HEK293 (cell line): ENCODE measurements at regions not wholly inside any gene's neighbourhood (a gene's known extent, or its start where the extent isn't known, plus 50 kb on each side); places are given as distances from the start of the nearest gene placed in this dataset.
A peak's percentile ranks its signal among the peaks of the same experiment; 100 is the strongest.

Experiments
- EGR2 ChIP-seq: fragments of 450-650 bp; formaldehyde crosslinking; IDR thresholded peaks from 2 replicates; pipeline ENCODE4 v1.5.1; 2016; ENCODE audit warnings: low read depth, missing biosample characterization, missing genetic modification characterization
- GLI2 ChIP-seq: fragments of 450-650 bp; formaldehyde crosslinking; IDR thresholded peaks from 2 replicates; pipeline ENCODE4; 2017; ENCODE audit warnings: missing biosample characterization, missing genetic modification characterization, low read depth, borderline replicate concordance
- GLIS2 ChIP-seq: fragments of 450-650 bp; formaldehyde crosslinking; IDR thresholded peaks from 2 replicates; pipeline ENCODE4 v1.5.1; 2016; ENCODE audit warnings: missing biosample characterization, missing genetic modification characterization
- HOXA7 ChIP-seq: sonication (generic); formaldehyde crosslinking; IDR thresholded peaks from 2 replicates; pipeline ENCODE4 v1.8.1; 2022; ENCODE audit warnings: missing genetic modification reagents, borderline replicate concordance
- HOXC10 ChIP-seq: sonication (generic); formaldehyde crosslinking; IDR thresholded peaks from 2 replicates; pipeline ENCODE4 v1.8.1; 2023; ENCODE audit warnings: mild to moderate bottlenecking, missing genetic modification reagents
- MYNN ChIP-seq: fragments of 450-650 bp; formaldehyde crosslinking; IDR thresholded peaks from 2 replicates; pipeline ENCODE4 v1.5.1; 2016; ENCODE audit warnings: missing biosample characterization, missing genetic modification characterization, borderline replicate concordance
- REST ChIP-seq: fragments of 450-650 bp; formaldehyde crosslinking; IDR thresholded peaks from 2 replicates; pipeline ENCODE4 v1.5.1; 2016; ENCODE audit warnings: missing biosample characterization, missing genetic modification characterization
- SETDB1 ChIP-seq: IDR thresholded peaks from one replicate; pipeline ENCODE4 v1.6.1; 2017; ENCODE audit warnings: mild to moderate bottlenecking, low read length, moderate library complexity, mixed read lengths; ENCODE audit not compliant: insufficient read length
- SP3 ChIP-seq: fragments of 450-650 bp; formaldehyde crosslinking; IDR thresholded peaks from 2 replicates; pipeline ENCODE4 v1.5.1; 2016; ENCODE audit warnings: missing biosample characterization, missing genetic modification characterization
- TRIM28 ChIP-seq: IDR thresholded peaks from 2 replicates; pipeline ENCODE4 v1.6.1; 2011; ENCODE audit warnings: low read length, control low read depth, borderline replicate concordance
- YY2 ChIP-seq: fragments of 450-650 bp; formaldehyde crosslinking; IDR thresholded peaks from 2 replicates; pipeline ENCODE4 v1.5.1; 2016; ENCODE audit warnings: missing biosample characterization, missing genetic modification characterization
- ZFHX2 ChIP-seq: fragments of 450-650 bp; formaldehyde crosslinking; conservative IDR thresholded peaks from 2 replicates; pipeline ENCODE4 v1.5.1; 2016; ENCODE audit warnings: missing biosample characterization, missing genetic modification characterization
- ZNF133 ChIP-seq: fragments of 450-650 bp; formaldehyde crosslinking; IDR thresholded peaks from 2 replicates; pipeline ENCODE4 v1.5.1; 2016; ENCODE audit warnings: missing biosample characterization, missing genetic modification characterization
- ZNF138 ChIP-seq: fragments of 450-650 bp; formaldehyde crosslinking; IDR thresholded peaks from 2 replicates; pipeline ENCODE4 v1.5.1; 2016; ENCODE audit warnings: missing biosample characterization, missing genetic modification characterization, borderline replicate concordance
- ZNF18 ChIP-seq: fragments of 450-650 bp; formaldehyde crosslinking; IDR thresholded peaks from 2 replicates; pipeline ENCODE4 v1.5.1; 2016; ENCODE audit warnings: missing biosample characterization, missing genetic modification characterization
- ZNF211 ChIP-seq: fragments of 450-650 bp; formaldehyde crosslinking; IDR thresholded peaks from 2 replicates; pipeline ENCODE4 v1.5.1; 2016; ENCODE audit warnings: low read depth, missing biosample characterization, missing genetic modification characterization
- ZNF214 ChIP-seq: fragments of 450-650 bp; formaldehyde crosslinking; IDR thresholded peaks from 2 replicates; pipeline ENCODE4 v1.5.1; 2017; ENCODE audit warnings: missing biosample characterization, mild to moderate bottlenecking, missing genetic modification characterization, borderline replicate concordance
- ZNF221 ChIP-seq: fragments of 450-650 bp; formaldehyde crosslinking; IDR thresholded peaks from 2 replicates; pipeline ENCODE4 v1.5.1; 2017; ENCODE audit warnings: missing biosample characterization, missing genetic modification characterization, borderline replicate concordance
- ZNF23 ChIP-seq: fragments of 450-650 bp; formaldehyde crosslinking; IDR thresholded peaks from 2 replicates; pipeline ENCODE4 v1.5.1; 2016; ENCODE audit warnings: missing biosample characterization, missing genetic modification characterization, borderline replicate concordance
- ZNF335 ChIP-seq: fragments of 450-650 bp; formaldehyde crosslinking; conservative IDR thresholded peaks from 2 replicates; pipeline ENCODE4 v1.5.1; 2016; ENCODE audit warnings: missing biosample characterization, missing genetic modification characterization
- ZNF426 ChIP-seq: fragments of 450-650 bp; formaldehyde crosslinking; IDR thresholded peaks from 2 replicates; pipeline ENCODE4 v1.5.1; 2017; ENCODE audit warnings: missing biosample characterization, missing genetic modification characterization, mild to moderate bottlenecking, inconsistent platforms, moderate library complexity
- ZNF473 ChIP-seq: fragments of 450-650 bp; formaldehyde crosslinking; IDR thresholded peaks from 2 replicates; pipeline ENCODE4 v1.5.1; 2017; ENCODE audit warnings: missing biosample characterization, missing genetic modification characterization
- ZNF510 ChIP-seq: fragments of 450-650 bp; formaldehyde crosslinking; IDR thresholded peaks from 2 replicates; pipeline ENCODE4 v1.5.1; 2018; ENCODE audit warnings: mild to moderate bottlenecking, missing genetic modification characterization, missing biosample characterization; ENCODE audit not compliant: insufficient replicate concordance
- ZNF549 ChIP-seq: fragments of 450-650 bp; IDR thresholded peaks from 2 replicates; pipeline ENCODE4 v1.5.1; 2018; ENCODE audit warnings: missing biosample characterization, missing genetic modification characterization, mild to moderate bottlenecking, inconsistent platforms, moderate library complexity
- ZNF560 ChIP-seq: fragments of 450-650 bp; formaldehyde crosslinking; IDR thresholded peaks from 2 replicates; pipeline ENCODE4 v1.5.1; 2017; ENCODE audit warnings: missing biosample characterization, missing genetic modification characterization, borderline replicate concordance
- ZNF580 ChIP-seq: fragments of 450-650 bp; formaldehyde crosslinking; IDR thresholded peaks from 2 replicates; pipeline ENCODE4 v1.5.1; 2016; ENCODE audit warnings: missing biosample characterization, missing genetic modification characterization
- ZNF660 ChIP-seq: fragments of 450-650 bp; IDR thresholded peaks from 2 replicates; pipeline ENCODE4 v1.5.1; 2018; ENCODE audit warnings: missing biosample characterization, mild to moderate bottlenecking, missing genetic modification characterization
- ZNF830 ChIP-seq: fragments of 450-650 bp; IDR thresholded peaks from 2 replicates; pipeline ENCODE4 v1.5.0; 2018; ENCODE audit warnings: missing biosample characterization, missing genetic modification characterization, low read depth, mild to moderate bottlenecking, moderate library complexity
- TF ChIP-seq, protein P1 (sequence below): fragments of 450-650 bp; formaldehyde crosslinking; IDR thresholded peaks from 2 replicates; pipeline ENCODE4 v1.5.1; 2016; ENCODE audit warnings: missing biosample characterization, missing genetic modification characterization
- TF ChIP-seq, protein P2 (sequence below): sonication (generic); formaldehyde crosslinking; IDR thresholded peaks from 2 replicates; pipeline ENCODE4 v1.8.1; 2022; ENCODE audit warnings: mild to moderate bottlenecking, moderate library complexity, missing genetic modification reagents
- TF ChIP-seq, protein P3 (sequence below): fragments of 450-650 bp; formaldehyde crosslinking; IDR thresholded peaks from 2 replicates; pipeline ENCODE4 v1.5.1; 2017; ENCODE audit warnings: missing biosample characterization, missing genetic modification characterization

DNA sequence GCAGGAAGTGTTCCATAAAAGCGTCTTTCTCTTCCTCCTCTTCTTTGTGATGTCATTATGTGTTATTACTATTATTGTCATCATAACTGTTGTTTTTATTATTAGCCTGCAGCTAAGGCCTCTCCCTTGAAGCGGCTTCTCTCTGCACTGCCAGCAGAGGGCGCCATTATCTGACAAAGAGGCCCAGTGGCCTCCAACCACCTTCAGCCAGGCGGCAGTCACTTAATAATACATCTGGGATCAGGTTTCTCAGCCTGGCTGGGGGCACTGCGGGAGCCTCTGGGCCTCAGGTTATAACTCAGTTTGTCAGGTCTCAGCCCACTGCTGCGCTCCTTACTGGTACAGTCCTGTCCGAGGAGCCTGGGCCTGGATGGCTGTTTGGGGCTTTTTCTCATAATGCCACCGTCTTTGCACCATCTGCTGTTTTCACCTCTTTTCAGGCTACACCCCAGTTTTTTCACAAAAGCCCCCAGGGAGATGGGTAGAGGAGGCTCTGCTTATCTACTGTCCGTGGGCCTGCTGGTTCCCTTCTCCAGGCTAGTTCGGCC, 281.9 kb downstream of the NSG2 start (continued):
- TF ChIP-seq, protein P1, sequence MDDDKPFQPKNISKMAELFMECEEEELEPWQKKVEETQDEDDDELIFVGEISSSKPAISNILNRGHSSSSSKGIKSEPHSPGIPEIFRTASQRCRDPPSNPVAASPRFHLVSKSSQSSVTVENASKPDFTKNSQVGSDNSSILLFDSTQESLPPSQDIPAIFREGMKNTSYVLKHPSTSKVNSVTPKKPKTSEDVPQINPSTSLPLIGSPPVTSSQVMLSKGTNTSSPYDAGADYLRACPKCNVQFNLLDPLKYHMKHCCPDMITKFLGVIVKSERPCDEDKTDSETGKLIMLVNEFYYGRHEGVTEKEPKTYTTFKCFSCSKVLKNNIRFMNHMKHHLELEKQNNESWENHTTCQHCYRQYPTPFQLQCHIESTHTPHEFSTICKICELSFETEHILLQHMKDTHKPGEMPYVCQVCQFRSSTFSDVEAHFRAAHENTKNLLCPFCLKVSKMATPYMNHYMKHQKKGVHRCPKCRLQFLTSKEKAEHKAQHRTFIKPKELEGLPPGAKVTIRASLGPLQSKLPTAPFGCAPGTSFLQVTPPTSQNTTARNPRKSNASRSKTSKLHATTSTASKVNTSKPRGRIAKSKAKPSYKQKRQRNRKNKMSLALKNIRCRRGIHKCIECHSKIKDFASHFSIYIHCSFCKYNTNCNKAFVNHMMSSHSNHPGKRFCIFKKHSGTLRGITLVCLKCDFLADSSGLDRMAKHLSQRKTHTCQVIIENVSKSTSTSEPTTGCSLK, result no peak
- TF ChIP-seq ZNF580 (tag by site-specific recombination) (0 out of 2 replicates have a peak, but pooled peaks have one; percentile 37), REST (tag by site-specific recombination) (no peak), ZNF138 (no peak), ZNF830 (tag by site-specific recombination) (no peak), MYNN (tag by site-specific recombination) (no peak), ZNF221 (no peak), TRIM28 (no peak; the same call in 1 of the 2 replicates), ZNF426 (tag by site-specific recombination) (no peak), HOXC10 (CRISPR knock-in tag) (no peak), SP3 (tag by site-specific recombination) (no peak), ZNF23 (tag by site-specific recombination) (no peak), ZNF560 (tag by site-specific recombination) (no peak), YY2 (tag by site-specific recombination) (no peak), ZNF18 (tag by site-specific recombination) (no peak), GLIS2 (tag by site-specific recombination) (peak; percentile 80), SETDB1 (no peak), GLI2 (no peak), ZNF133 (no peak), ZNF214 (tag by site-specific recombination) (no peak), ZNF549 (tag by site-specific recombination) (no peak), ZNF211 (tag by site-specific recombination) (no peak), HOXA7 (no peak), ZNF510 (no peak), ZNF473 (no peak), ZNF335 (tag by site-specific recombination) (peak; percentile 58), ZFHX2 (tag by site-specific recombination) (peak; percentile 14; the same call in 1 of the 2 replicates), ZNF660 (tag by site-specific recombination) (peak; percentile 94), EGR2 (tag by site-specific recombination) (0 out of 2 replicates have a peak, but pooled peaks have one; percentile 29)
- TF ChIP-seq, protein P2, sequence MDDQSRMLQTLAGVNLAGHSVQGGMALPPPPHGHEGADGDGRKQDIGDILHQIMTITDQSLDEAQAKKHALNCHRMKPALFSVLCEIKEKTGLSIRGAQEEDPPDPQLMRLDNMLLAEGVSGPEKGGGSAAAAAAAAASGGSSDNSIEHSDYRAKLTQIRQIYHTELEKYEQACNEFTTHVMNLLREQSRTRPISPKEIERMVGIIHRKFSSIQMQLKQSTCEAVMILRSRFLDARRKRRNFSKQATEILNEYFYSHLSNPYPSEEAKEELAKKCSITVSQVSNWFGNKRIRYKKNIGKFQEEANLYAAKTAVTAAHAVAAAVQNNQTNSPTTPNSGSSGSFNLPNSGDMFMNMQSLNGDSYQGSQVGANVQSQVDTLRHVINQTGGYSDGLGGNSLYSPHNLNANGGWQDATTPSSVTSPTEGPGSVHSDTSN (CRISPR knock-in tag), result peak; percentile 40; the same call in 1 of the 2 replicates
- TF ChIP-seq, protein P3, sequence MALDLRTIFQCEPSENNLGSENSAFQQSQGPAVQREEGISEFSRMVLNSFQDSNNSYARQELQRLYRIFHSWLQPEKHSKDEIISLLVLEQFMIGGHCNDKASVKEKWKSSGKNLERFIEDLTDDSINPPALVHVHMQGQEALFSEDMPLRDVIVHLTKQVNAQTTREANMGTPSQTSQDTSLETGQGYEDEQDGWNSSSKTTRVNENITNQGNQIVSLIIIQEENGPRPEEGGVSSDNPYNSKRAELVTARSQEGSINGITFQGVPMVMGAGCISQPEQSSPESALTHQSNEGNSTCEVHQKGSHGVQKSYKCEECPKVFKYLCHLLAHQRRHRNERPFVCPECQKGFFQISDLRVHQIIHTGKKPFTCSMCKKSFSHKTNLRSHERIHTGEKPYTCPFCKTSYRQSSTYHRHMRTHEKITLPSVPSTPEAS (tag by site-specific recombination), result no peak; the same call in 1 of the 2 replicates
